SH-SY5Y (cell line): ENCODE measurements at regions not wholly inside any gene's neighbourhood (a gene's known extent, or its start where the extent isn't known, plus 50 kb on each side); places are given as distances from the start of the nearest gene placed in this dataset.

Source experiments
- GATA2 ChIP-seq: IDR thresholded peaks from 2 replicates; pipeline ENCODE4 v1.6.1; 2011; ENCODE audit warnings: mild to moderate bottlenecking, low read depth, low read length
- GATA3 ChIP-seq: IDR thresholded peaks from 2 replicates; pipeline ENCODE4 v1.6.1; 2011; ENCODE audit warnings: low read depth, mild to moderate bottlenecking, low read length, moderate library complexity

DNA sequence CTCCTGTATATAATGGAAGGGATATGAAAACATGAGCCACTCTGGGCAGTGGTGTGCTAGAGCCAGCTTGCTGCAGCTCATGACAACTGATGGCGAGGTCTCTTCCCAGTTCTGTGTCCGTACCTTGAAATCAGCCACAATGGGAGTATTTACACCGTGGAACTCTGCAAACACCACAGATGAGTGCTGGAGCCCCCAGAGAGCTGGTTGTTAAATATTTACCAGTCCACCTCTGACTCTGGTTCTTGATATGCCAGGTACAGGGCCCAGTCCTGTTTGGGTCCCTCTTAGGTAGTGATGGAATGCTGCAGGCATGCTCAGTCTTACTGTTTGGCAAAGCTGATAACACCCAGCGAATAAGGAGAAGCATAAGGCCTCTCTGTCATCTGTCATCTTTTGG lies 116.1 kb upstream of the GLI2 start:
- TF ChIP-seq GATA2, result no peak
- TF ChIP-seq GATA3, result no peak
